Ishikawa (cell line): ENCODE measurements at regions not wholly inside any gene's neighbourhood (a gene's known extent, or its start where the extent isn't known, plus 50 kb on each side); places are given as distances from the start of the nearest gene placed in this dataset.

ENCODE experiments used
- CEBPB ChIP-seq: IDR thresholded peaks from 2 replicates; pipeline ENCODE4 v1.6.1; 2012
- CREB1 ChIP-seq: IDR thresholded peaks from 2 replicates; pipeline ENCODE4 v1.6.1; 2012; ENCODE audit warnings: low read depth
- EGR1 ChIP-seq: IDR thresholded peaks from 2 replicates; pipeline ENCODE4 v1.6.1; 2012
- EP300 ChIP-seq: IDR thresholded peaks from 2 replicates; pipeline ENCODE4 v1.6.1; 2012; ENCODE audit warnings: borderline replicate concordance
- FOXM1 ChIP-seq: IDR thresholded peaks from 2 replicates; pipeline ENCODE4 v1.6.1; 2012; ENCODE audit warnings: low read depth, borderline replicate concordance
- MAX ChIP-seq: IDR thresholded peaks from 2 replicates; pipeline ENCODE4 v1.6.1; 2012
- RAD21 ChIP-seq: IDR thresholded peaks from 2 replicates; pipeline ENCODE4 v1.6.1; 2012; ENCODE audit warnings: low read depth
- REST ChIP-seq: IDR thresholded peaks from 2 replicates; pipeline ENCODE4 v1.6.1; 2012; ENCODE audit warnings: low read depth, mild to moderate bottlenecking
- TAF1 ChIP-seq: IDR thresholded peaks from 2 replicates; pipeline ENCODE4 v1.6.1; 2012; ENCODE audit warnings: low read depth, mild to moderate bottlenecking
- TCF12 ChIP-seq: IDR thresholded peaks from 2 replicates; pipeline ENCODE4 v1.6.1; 2012; ENCODE audit warnings: low read depth
- USF1 ChIP-seq: IDR thresholded peaks from 2 replicates; pipeline ENCODE4 v1.6.1; 2012
- YY1 ChIP-seq: IDR thresholded peaks from 2 replicates; pipeline ENCODE4 v1.6.1; 2012; ENCODE audit warnings: low read depth
- ZBTB7A ChIP-seq: IDR thresholded peaks from 2 replicates; pipeline ENCODE4 v1.6.1; 2012; ENCODE audit warnings: low read depth

DNA sequence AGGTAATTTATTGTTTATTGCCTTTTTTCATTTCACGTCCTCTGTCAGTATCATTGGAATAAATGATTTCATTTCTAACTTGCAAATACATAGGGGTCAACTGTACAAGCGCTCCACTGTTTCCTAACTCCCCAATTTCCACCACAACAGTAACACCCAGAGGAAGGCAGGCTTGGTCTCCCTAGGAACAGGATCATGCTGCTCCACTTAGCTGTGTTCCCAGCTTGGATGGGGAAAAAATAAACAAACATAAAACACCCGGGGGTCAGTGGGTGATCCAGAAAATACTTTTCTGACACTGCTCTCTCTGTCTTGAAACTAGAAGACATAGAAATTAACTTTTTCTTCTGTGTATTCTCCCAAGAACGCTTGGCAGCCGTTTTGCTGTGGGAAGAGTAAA is 772.5 kb downstream of the TRIML1 start:
- TF ChIP-seq RAD21 (no peak), MAX (no peak), YY1 (no peak), REST (no peak), EP300 (no peak), CEBPB (no peak), EGR1 (no peak), CREB1 (no peak), ZBTB7A (no peak), TCF12 (no peak), TAF1 (no peak), FOXM1 (no peak), USF1 (no peak)
